HL-60 (cell line): ENCODE measurements at regions not wholly inside any gene's neighbourhood (a gene's known extent, or its start where the extent isn't known, plus 50 kb on each side); places are given as distances from the start of the nearest gene placed in this dataset.

Experiments
- CTCF ChIP-seq: IDR thresholded peaks from one replicate; pipeline ENCODE4 v1.5.1; 2011; ENCODE audit warnings: low read length, control low read depth, inconsistent platforms; ENCODE audit not compliant: insufficient read depth
- GABPA ChIP-seq: IDR thresholded peaks from 2 replicates; pipeline ENCODE4 v1.6.1; 2012; ENCODE audit warnings: low read depth

- TF ChIP-seq CTCF (no peak), GABPA (no peak)
Observed at GRCh38 chr16:54398986-54399385, 112.4 kb upstream of the IRX3 start.
